ENCODE measurements at regions not wholly inside any gene's neighbourhood (a gene's known extent, or its start where the extent isn't known, plus 50 kb on each side); places are given as distances from the start of the nearest gene placed in this dataset.

DNA sequence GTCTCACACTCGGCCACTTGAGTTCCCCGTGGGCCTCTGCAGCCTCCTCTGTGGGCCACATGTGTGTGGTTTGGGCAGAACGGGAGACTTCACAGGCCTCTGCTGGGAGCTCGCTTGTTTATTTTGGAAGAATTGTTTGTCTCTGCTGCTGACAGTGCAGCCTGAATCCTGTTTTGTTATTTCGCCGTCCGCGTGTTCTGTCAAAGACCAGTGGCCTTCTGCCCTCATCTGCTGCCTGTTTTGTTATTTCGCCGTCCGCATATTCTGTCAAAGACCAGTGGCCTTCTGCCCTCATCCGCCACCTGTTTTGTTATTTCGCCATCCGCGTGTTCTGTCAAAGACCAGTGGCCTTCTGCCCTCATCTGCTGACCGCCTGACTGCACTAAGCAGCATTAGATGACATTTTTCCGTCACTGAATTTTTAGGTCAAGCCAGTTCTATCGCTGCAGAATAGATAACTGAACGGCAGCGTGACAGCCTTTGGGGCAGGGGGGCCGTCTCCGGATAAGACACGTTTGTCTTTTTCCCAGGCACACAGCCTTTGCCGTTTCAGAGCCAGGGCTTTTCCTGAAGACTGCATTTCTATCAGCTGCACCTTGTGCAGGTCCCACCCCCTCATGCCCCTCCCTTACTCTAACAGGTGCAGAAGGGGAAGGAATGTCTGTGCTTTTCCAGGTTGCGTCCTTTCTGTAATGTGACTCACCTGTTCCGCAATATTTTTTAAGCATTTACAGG lies 158.5 kb upstream of the AFDN start (continued):
- peak; percentile 93 for TF ChIP-seq FOXJ3 (CRISPR knock-in tag; IDR thresholded peaks at IDR 0.05; ENCODE audit: borderline replicate concordance)
- TF ChIP-seq JUNB (CRISPR knock-in tag; IDR thresholded peaks at IDR 0.05; ENCODE audit: borderline replicate concordance) = no peak; the same call in 1 of the 2 replicates
- peak; percentile 99 for TF ChIP-seq TFAP4 (IDR thresholded peaks at IDR 0.05; ENCODE audit: borderline replicate concordance, low read depth)
- TF ChIP-seq SOX6 (IDR thresholded peaks at IDR 0.05) = no peak
- peak; percentile 99 for TF ChIP-seq SOX6 (CRISPR knock-in tag; IDR thresholded peaks at IDR 0.05)
- TF ChIP-seq, protein P1, sequence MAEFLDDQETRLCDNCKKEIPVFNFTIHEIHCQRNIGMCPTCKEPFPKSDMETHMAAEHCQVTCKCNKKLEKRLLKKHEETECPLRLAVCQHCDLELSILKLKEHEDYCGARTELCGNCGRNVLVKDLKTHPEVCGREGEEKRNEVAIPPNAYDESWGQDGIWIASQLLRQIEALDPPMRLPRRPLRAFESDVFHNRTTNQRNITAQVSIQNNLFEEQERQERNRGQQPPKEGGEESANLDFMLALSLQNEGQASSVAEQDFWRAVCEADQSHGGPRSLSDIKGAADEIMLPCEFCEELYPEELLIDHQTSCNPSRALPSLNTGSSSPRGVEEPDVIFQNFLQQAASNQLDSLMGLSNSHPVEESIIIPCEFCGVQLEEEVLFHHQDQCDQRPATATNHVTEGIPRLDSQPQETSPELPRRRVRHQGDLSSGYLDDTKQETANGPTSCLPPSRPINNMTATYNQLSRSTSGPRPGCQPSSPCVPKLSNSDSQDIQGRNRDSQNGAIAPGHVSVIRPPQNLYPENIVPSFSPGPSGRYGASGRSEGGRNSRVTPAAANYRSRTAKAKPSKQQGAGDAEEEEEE (CRISPR knock-in tag; IDR thresholded peaks at IDR 0.05; ENCODE audit: borderline replicate concordance) = peak; percentile 54; the same call in 1 of the 2 replicates
- TF ChIP-seq ZNF615 (CRISPR knock-in tag; IDR thresholded peaks at IDR 0.05; ENCODE audit: borderline replicate concordance) = no peak
- TF ChIP-seq MEIS1 (CRISPR knock-in tag; IDR thresholded peaks at IDR 0.05; ENCODE audit: borderline replicate concordance) = peak; percentile 99
- TF ChIP-seq, protein P2, sequence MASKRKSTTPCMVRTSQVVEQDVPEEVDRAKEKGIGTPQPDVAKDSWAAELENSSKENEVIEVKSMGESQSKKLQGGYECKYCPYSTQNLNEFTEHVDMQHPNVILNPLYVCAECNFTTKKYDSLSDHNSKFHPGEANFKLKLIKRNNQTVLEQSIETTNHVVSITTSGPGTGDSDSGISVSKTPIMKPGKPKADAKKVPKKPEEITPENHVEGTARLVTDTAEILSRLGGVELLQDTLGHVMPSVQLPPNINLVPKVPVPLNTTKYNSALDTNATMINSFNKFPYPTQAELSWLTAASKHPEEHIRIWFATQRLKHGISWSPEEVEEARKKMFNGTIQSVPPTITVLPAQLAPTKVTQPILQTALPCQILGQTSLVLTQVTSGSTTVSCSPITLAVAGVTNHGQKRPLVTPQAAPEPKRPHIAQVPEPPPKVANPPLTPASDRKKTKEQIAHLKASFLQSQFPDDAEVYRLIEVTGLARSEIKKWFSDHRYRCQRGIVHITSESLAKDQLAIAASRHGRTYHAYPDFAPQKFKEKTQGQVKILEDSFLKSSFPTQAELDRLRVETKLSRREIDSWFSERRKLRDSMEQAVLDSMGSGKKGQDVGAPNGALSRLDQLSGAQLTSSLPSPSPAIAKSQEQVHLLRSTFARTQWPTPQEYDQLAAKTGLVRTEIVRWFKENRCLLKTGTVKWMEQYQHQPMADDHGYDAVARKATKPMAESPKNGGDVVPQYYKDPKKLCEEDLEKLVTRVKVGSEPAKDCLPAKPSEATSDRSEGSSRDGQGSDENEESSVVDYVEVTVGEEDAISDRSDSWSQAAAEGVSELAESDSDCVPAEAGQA (IDR thresholded peaks at IDR 0.05; ENCODE audit: low read depth) = peak; percentile 75
- TF ChIP-seq, protein P2 (CRISPR knock-in tag; IDR thresholded peaks at IDR 0.05; ENCODE audit: borderline replicate concordance) = no peak
- TF ChIP-seq, protein P3, sequence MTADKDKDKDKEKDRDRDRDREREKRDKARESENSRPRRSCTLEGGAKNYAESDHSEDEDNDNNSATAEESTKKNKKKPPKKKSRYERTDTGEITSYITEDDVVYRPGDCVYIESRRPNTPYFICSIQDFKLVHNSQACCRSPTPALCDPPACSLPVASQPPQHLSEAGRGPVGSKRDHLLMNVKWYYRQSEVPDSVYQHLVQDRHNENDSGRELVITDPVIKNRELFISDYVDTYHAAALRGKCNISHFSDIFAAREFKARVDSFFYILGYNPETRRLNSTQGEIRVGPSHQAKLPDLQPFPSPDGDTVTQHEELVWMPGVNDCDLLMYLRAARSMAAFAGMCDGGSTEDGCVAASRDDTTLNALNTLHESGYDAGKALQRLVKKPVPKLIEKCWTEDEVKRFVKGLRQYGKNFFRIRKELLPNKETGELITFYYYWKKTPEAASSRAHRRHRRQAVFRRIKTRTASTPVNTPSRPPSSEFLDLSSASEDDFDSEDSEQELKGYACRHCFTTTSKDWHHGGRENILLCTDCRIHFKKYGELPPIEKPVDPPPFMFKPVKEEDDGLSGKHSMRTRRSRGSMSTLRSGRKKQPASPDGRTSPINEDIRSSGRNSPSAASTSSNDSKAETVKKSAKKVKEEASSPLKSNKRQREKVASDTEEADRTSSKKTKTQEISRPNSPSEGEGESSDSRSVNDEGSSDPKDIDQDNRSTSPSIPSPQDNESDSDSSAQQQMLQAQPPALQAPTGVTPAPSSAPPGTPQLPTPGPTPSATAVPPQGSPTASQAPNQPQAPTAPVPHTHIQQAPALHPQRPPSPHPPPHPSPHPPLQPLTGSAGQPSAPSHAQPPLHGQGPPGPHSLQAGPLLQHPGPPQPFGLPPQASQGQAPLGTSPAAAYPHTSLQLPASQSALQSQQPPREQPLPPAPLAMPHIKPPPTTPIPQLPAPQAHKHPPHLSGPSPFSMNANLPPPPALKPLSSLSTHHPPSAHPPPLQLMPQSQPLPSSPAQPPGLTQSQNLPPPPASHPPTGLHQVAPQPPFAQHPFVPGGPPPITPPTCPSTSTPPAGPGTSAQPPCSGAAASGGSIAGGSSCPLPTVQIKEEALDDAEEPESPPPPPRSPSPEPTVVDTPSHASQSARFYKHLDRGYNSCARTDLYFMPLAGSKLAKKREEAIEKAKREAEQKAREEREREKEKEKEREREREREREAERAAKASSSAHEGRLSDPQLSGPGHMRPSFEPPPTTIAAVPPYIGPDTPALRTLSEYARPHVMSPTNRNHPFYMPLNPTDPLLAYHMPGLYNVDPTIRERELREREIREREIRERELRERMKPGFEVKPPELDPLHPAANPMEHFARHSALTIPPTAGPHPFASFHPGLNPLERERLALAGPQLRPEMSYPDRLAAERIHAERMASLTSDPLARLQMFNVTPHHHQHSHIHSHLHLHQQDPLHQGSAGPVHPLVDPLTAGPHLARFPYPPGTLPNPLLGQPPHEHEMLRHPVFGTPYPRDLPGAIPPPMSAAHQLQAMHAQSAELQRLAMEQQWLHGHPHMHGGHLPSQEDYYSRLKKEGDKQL (CRISPR knock-in tag; IDR thresholded peaks at IDR 0.05; ENCODE audit: low read depth) = peak; percentile 72; the same call in 1 of the 2 replicates
- no peak for TF ChIP-seq HOXA7 (CRISPR knock-in tag; IDR thresholded peaks at IDR 0.05)
